Ishikawa (cell line): ENCODE measurements at regions not wholly inside any gene's neighbourhood (a gene's known extent, or its start where the extent isn't known, plus 50 kb on each side); places are given as distances from the start of the nearest gene placed in this dataset.

Experiments
- RAD21 ChIP-seq: IDR thresholded peaks from 2 replicates; pipeline ENCODE4 v1.6.1; 2012; ENCODE audit warnings: low read depth
- REST ChIP-seq: IDR thresholded peaks from 2 replicates; pipeline ENCODE4 v1.6.1; 2012; ENCODE audit warnings: low read depth, mild to moderate bottlenecking
- ZBTB7A ChIP-seq: IDR thresholded peaks from 2 replicates; pipeline ENCODE4 v1.6.1; 2012; ENCODE audit warnings: low read depth

GRCh38 chr17:69962436-69962995 is 112.5 kb upstream of the KCNJ16 start:
- TF ChIP-seq REST (no peak), RAD21 (no peak), ZBTB7A (no peak)
